GM12878 (cell line): ENCODE measurements at regions not wholly inside any gene's neighbourhood (a gene's known extent, or its start where the extent isn't known, plus 50 kb on each side); places are given as distances from the start of the nearest gene placed in this dataset.

Source experiments
- ATAC-seq: fragments of 200-7000 bp; cut with Tn5 transposase; 3 replicates; pipeline ENCODE4 v1.9.1; 2020; ENCODE audit warnings: mild to moderate bottlenecking, moderate library complexity
- BruUV-seq: library from RNA; stranded (reverse); fragments of 400-500 nt; replicated peaks from 2 replicates; lab custom pipeline; 2021; lab: Mats Ljungman, UMichigan
- CTCF ChIA-PET: fragments of 300-600 bp; sonication (Branson Sonifier 250); formaldehyde crosslinking; extraction: SDS; loops from one replicate; lab custom pipeline; 2021; ENCODE audit warnings: inconsistent platforms; lab: Yijun Ruan, JAX
- POLR2A ChIA-PET: fragments of 350-600 bp; formaldehyde crosslinking; extraction: SDS; loops from one replicate; lab custom pipeline; 2021; ENCODE audit warnings: inconsistent platforms; lab: Charles Lee
- RAD21 ChIA-PET: fragments of 300-600 bp; sonication (Branson Sonifier 250); formaldehyde crosslinking; loops from one replicate; lab custom pipeline; 2023; ENCODE audit warnings: antibody characterized with exemption; ENCODE audit not compliant: unreplicated experiment; lab: Charles Lee
- SMC1A ChIA-PET: fragments of 300-600 bp; sonication (Branson Sonifier 250); formaldehyde crosslinking; loops from one replicate; lab custom pipeline; 2023; ENCODE audit not compliant: unreplicated experiment, uncharacterized antibody; lab: Charles Lee
- DNase-seq: peaks from one replicate; pipeline ENCODE4 v3.0.0-alpha.2; 2011; ENCODE audit warnings: low read depth, low spot score
- FAIRE-seq: peaks from 3 replicates; lab custom pipeline; 2011; peaks lifted over from hg19 to GRCh38; lab: Jason Lieb, UNC
- H2AFZ ChIP-seq: 2 replicates; pipeline ENCODE4 v1.6.0; 2011; ENCODE audit warnings: low read depth, low read length, control low read depth; ENCODE audit not compliant: control insufficient read depth
- H3K27ac ChIP-seq: 2 replicates; pipeline ENCODE4 v1.5.1; 2011; ENCODE audit warnings: control low read depth; ENCODE audit not compliant: control insufficient read depth, insufficient read depth
- H3K27me3 ChIP-seq, 2 experiments: replicated peaks in 1 of 2; 2 replicates each; pipeline versions ENCODE4 v1.6.0 to v1.6.1; 2011; ENCODE audit warnings: low read length in 1 of 2; ENCODE audit not compliant: control insufficient read depth in 2 of 2, insufficient read depth in 2 of 2
- H3K36me3 ChIP-seq, 2 experiments: 2 replicates each; pipeline ENCODE4 v1.5.1; 2011; ENCODE audit warnings: low read length in 1 of 2; ENCODE audit not compliant: control insufficient read depth in 2 of 2, insufficient read depth in 2 of 2
- H3K4me1 ChIP-seq: 2 replicates; pipeline ENCODE4 v1.6.1; 2011; ENCODE audit warnings: mild to moderate bottlenecking, low read length, moderate library complexity, mixed read lengths; ENCODE audit not compliant: control insufficient read depth, insufficient read depth
- H3K4me2 ChIP-seq: 2 replicates; pipeline ENCODE4 v1.6.0; 2011; ENCODE audit warnings: control low read depth; ENCODE audit not compliant: control insufficient read depth, insufficient read depth
- H3K4me3 ChIP-seq: fragments of 200-600 bp; sonication (generic); 2 replicates; pipeline ENCODE4 v1.5.1; 2016
- H3K79me2 ChIP-seq: 2 replicates; pipeline ENCODE4 v1.6.0; 2011; ENCODE audit warnings: low read length; ENCODE audit not compliant: control insufficient read depth, insufficient read depth
- H3K9ac ChIP-seq: 2 replicates; pipeline ENCODE4 v1.8.0; 2011; ENCODE audit warnings: low read length, control low read depth, mixed read lengths; ENCODE audit not compliant: control insufficient read depth, insufficient read depth
- H3K9me3 ChIP-seq: replicated peaks from 3 replicates; pipeline ENCODE4 v1.5.1; 2011; ENCODE audit warnings: mild to moderate bottlenecking, low read length; ENCODE audit not compliant: control insufficient read depth, insufficient read depth
- H4K20me1 ChIP-seq: 2 replicates; pipeline ENCODE4 v1.6.0; 2011; ENCODE audit not compliant: control insufficient read depth, insufficient read depth
- ATF7 ChIP-seq: fragments of 450-650 bp; IDR thresholded peaks from 2 replicates; pipeline ENCODE4 v1.6.1; 2016; ENCODE audit warnings: low read depth, mild to moderate bottlenecking
- CBX3 ChIP-seq: fragments of 200-600 bp; sonication (generic); IDR thresholded peaks from 2 replicates; pipeline ENCODE4 v1.6.1; 2016; ENCODE audit warnings: low read depth, borderline replicate concordance
- CBX5 ChIP-seq: sonication (generic); IDR thresholded peaks from 2 replicates; pipeline ENCODE4 v1.6.1; 2016; ENCODE audit warnings: low read depth, moderate library complexity, mild to moderate bottlenecking, inconsistent platforms
- E2F4 ChIP-seq: IDR thresholded peaks from 2 replicates; pipeline ENCODE4 v1.6.1; 2012; ENCODE audit warnings: low read depth, low read length, improper control_type of control experiment
- EP300 ChIP-seq, 2 experiments: fragments of 150-350 bp in 1 of 2; IDR thresholded peaks; 2 replicates each; pipeline ENCODE4 v1.6.1; 2011 to 2012; ENCODE audit warnings: low read depth in 2 of 2, low read length in 2 of 2, borderline replicate concordance in 1 of 2, improper control_type of control experiment in 1 of 2, inconsistent platforms in 1 of 2; ENCODE audit not compliant: control insufficient read depth in 1 of 2
- IKZF1 ChIP-seq: fragments of 450-650 bp; conservative IDR thresholded peaks from 2 replicates; pipeline ENCODE4 v1.6.1; 2017; ENCODE audit warnings: antibody characterized with exemption, mild to moderate bottlenecking
- JUND ChIP-seq: IDR thresholded peaks from 2 replicates; pipeline ENCODE4 v1.6.1; 2012; ENCODE audit warnings: low read depth, mild to moderate bottlenecking, low read length, improper control_type of control experiment, moderate library complexity
- KLF5 ChIP-seq: fragments of 450-650 bp; IDR thresholded peaks from 2 replicates; pipeline ENCODE4 v1.6.1; 2014; ENCODE audit warnings: mild to moderate bottlenecking; ENCODE audit not compliant: partially characterized antibody
- LARP7 ChIP-seq: fragments of 450-650 bp; IDR thresholded peaks from 2 replicates; pipeline ENCODE4 v1.6.1; 2017; ENCODE audit warnings: mild to moderate bottlenecking
- NBN ChIP-seq: fragments of 450-650 bp; IDR thresholded peaks from 2 replicates; pipeline ENCODE4 v1.6.1; 2016
- NR2C1 ChIP-seq: fragments of 450-650 bp; IDR thresholded peaks from 2 replicates; pipeline ENCODE4 v1.6.1; 2017; ENCODE audit warnings: antibody characterized with exemption, mild to moderate bottlenecking, moderate library complexity
- RAD51 ChIP-seq: fragments of 450-650 bp; IDR thresholded peaks from 2 replicates; pipeline ENCODE4 v1.6.1; 2016; ENCODE audit warnings: moderate library complexity, mild to moderate bottlenecking, inconsistent platforms
- SMAD5 ChIP-seq: IDR thresholded peaks from 2 replicates; pipeline ENCODE4 v1.6.1; 2016; ENCODE audit warnings: antibody characterized with exemption, low read depth
- SMC3 ChIP-seq: IDR thresholded peaks from 2 replicates; pipeline ENCODE4 v1.6.1; 2011; ENCODE audit warnings: low read length, improper control_type of control experiment, borderline replicate concordance
- STAT1 ChIP-seq: fragments of 450-650 bp; conservative IDR thresholded peaks from 2 replicates; pipeline ENCODE4 v1.6.1; 2014; ENCODE audit warnings: antibody characterized with exemption, mild to moderate bottlenecking
- WGBS: methylation state at CpG from one replicate; pipeline ENCODE4 v1.1.6; 2016; ENCODE audit warnings: low lambda C conversion rate; ENCODE audit not compliant: insufficient replicate concordance, insufficient coverage; ENCODE audit errors: missing lambda C conversion rate; 5-methylcytosine and 5-hydroxymethylcytosine counted together
- in situ Hi-C: fragments of 300-500 bp; cut with MboI; formaldehyde crosslinking; loops from 9 replicates; pipeline ENCODE4 v1.14.3; 2018; ENCODE audit warnings: mixed read lengths
- intact Hi-C: fragments of 100-400 bp; cut with micrococcal nuclease; formaldehyde crosslinking; loops from one replicate; pipeline ENCODE4 v1.14.2; 2022; ENCODE audit not compliant: unreplicated experiment
- TF ChIP-seq, protein P1 (sequence below): fragments of 450-650 bp; IDR thresholded peaks from 2 replicates; pipeline ENCODE4 v1.6.1; 2016; ENCODE audit warnings: mild to moderate bottlenecking
- TF ChIP-seq, protein P2 (sequence below): fragments of 450-650 bp; IDR thresholded peaks from 2 replicates; pipeline ENCODE4 v1.6.1; 2018; ENCODE audit warnings: borderline replicate concordance, mild to moderate bottlenecking; ENCODE audit not compliant: partially characterized antibody
- TF ChIP-seq, protein P3 (sequence below): IDR thresholded peaks from 2 replicates; pipeline ENCODE4 v1.6.1; 2011; ENCODE audit warnings: mild to moderate bottlenecking, low read depth, low read length, moderate library complexity; ENCODE audit not compliant: insufficient replicate concordance

- no peak overlapping the region for H3K9ac ChIP-seq
- H4K20me1 ChIP-seq = no peaks in the 10 kb centered on the region
- ChIA-PET POLR2A (no interaction called here), SMC1A (interaction anchor here (1.4 to 2.1 kb wide), 2 partner anchors 11 to 18 kb away, joined by 3 to 23 read pairs; no protein-coding TSS in a partner anchor), RAD21 (interaction anchor here (1.5 kb wide), 1 partner anchor 20 kb away, joined by 3 read pairs; no protein-coding TSS in a partner anchor), CTCF (interaction anchor here (1.1 to 12.4 kb wide), 5 partner anchors 9 to 1474 kb away, joined by 3 to 207 read pairs (median 6); no protein-coding TSS in a partner anchor)
- 10% methylated on average over 3 of the region's 3 CpGs for WGBS
- H3K4me2 ChIP-seq = no peak overlapping the region
- FAIRE-seq (no peak), DNase-seq (no peak), ATAC-seq (no peak)
- no peak overlapping the region for H3K27ac ChIP-seq
- intact Hi-C loops (loop anchor here (10.0 kb wide), 1 partner anchor 1474 kb away; no protein-coding TSS in a partner anchor), in situ Hi-C loops (loop anchor here (10.0 kb wide), 2 partner anchors 994 to 1294 kb away; no protein-coding TSS in a partner anchor)
- H3K9me3 ChIP-seq = no peaks in the 10 kb centered on the region
- H3K27me3 ChIP-seq = no peaks in the 10 kb centered on the region
- H3K4me3 ChIP-seq = no peak overlapping the region
- H3K36me3 ChIP-seq = no peaks in the 10 kb centered on the region
- no peaks in the 10 kb centered on the region for H3K79me2 ChIP-seq
- no peaks in the 10 kb centered on the region for H3K4me1 ChIP-seq
- BruUV-seq = no TSS peak
- no peak overlapping the region for H2AFZ ChIP-seq
- TF ChIP-seq SMAD5 (no peak), KLF5 (no peak), IKZF1 (no peak), LARP7 (no peak), CBX5 (no peak), RAD51 (no peak), NBN (no peak), E2F4 (no peak), STAT1 (no peak), EP300 (IDR thresholded peaks at IDR 0.05; ENCODE audit: borderline replicate concordance in 1 of 2, control insufficient read depth in 1 of 2, low read depth in 2 of 2, low read length in 2 of 2) (no peak), JUND (no peak), CBX3 (no peak), ATF7 (no peak), SMC3 (no peak), NR2C1 (no peak)
- TF ChIP-seq, protein P1, sequence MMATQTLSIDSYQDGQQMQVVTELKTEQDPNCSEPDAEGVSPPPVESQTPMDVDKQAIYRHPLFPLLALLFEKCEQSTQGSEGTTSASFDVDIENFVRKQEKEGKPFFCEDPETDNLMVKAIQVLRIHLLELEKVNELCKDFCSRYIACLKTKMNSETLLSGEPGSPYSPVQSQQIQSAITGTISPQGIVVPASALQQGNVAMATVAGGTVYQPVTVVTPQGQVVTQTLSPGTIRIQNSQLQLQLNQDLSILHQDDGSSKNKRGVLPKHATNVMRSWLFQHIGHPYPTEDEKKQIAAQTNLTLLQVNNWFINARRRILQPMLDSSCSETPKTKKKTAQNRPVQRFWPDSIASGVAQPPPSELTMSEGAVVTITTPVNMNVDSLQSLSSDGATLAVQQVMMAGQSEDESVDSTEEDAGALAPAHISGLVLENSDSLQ = no peak
- TF ChIP-seq, protein P2, sequence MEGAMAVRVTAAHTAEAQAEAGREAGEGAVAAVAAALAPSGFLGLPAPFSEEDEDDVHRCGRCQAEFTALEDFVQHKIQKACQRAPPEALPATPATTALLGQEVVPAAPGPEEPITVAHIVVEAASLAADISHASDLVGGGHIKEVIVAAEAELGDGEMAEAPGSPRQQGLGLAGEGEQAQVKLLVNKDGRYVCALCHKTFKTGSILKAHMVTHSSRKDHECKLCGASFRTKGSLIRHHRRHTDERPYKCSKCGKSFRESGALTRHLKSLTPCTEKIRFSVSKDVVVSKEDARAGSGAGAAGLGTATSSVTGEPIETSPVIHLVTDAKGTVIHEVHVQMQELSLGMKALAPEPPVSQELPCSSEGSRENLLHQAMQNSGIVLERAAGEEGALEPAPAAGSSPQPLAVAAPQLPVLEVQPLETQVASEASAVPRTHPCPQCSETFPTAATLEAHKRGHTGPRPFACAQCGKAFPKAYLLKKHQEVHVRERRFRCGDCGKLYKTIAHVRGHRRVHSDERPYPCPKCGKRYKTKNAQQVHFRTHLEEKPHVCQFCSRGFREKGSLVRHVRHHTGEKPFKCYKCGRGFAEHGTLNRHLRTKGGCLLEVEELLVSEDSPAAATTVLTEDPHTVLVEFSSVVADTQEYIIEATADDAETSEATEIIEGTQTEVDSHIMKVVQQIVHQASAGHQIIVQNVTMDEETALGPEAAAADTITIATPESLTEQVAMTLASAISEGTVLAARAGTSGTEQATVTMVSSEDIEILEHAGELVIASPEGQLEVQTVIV = no peak
- TF ChIP-seq, protein P3, sequence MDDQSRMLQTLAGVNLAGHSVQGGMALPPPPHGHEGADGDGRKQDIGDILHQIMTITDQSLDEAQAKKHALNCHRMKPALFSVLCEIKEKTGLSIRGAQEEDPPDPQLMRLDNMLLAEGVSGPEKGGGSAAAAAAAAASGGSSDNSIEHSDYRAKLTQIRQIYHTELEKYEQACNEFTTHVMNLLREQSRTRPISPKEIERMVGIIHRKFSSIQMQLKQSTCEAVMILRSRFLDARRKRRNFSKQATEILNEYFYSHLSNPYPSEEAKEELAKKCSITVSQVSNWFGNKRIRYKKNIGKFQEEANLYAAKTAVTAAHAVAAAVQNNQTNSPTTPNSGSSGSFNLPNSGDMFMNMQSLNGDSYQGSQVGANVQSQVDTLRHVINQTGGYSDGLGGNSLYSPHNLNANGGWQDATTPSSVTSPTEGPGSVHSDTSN = no peak
Observed at GRCh38 chr18:43588838-43589237, 311.5 kb upstream of the SYT4 start.
